ENCODE measurements at regions not wholly inside any gene's neighbourhood (a gene's known extent, or its start where the extent isn't known, plus 50 kb on each side); places are given as distances from the start of the nearest gene placed in this dataset.

DNA sequence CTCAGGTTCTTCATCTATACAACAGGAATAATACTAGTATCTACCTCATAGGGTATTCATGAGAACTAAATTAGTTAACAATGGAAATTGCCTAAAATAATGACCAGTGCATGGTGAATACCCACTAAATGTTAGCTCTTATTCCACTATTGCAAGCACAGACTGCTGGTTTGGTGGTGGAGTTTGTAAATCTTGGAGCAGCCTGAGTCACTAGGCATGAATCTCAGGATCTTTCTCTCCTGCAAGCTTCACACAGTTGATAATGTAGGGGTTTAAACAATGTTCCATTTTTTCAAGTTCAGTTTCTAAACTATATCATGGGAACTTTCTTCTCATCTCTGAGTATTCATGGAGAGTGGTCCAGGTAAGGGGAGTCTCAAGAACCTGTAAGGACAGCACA lies 84.0 kb downstream of the OSR1 start:
- TF ChIP-seq, protein P1, sequence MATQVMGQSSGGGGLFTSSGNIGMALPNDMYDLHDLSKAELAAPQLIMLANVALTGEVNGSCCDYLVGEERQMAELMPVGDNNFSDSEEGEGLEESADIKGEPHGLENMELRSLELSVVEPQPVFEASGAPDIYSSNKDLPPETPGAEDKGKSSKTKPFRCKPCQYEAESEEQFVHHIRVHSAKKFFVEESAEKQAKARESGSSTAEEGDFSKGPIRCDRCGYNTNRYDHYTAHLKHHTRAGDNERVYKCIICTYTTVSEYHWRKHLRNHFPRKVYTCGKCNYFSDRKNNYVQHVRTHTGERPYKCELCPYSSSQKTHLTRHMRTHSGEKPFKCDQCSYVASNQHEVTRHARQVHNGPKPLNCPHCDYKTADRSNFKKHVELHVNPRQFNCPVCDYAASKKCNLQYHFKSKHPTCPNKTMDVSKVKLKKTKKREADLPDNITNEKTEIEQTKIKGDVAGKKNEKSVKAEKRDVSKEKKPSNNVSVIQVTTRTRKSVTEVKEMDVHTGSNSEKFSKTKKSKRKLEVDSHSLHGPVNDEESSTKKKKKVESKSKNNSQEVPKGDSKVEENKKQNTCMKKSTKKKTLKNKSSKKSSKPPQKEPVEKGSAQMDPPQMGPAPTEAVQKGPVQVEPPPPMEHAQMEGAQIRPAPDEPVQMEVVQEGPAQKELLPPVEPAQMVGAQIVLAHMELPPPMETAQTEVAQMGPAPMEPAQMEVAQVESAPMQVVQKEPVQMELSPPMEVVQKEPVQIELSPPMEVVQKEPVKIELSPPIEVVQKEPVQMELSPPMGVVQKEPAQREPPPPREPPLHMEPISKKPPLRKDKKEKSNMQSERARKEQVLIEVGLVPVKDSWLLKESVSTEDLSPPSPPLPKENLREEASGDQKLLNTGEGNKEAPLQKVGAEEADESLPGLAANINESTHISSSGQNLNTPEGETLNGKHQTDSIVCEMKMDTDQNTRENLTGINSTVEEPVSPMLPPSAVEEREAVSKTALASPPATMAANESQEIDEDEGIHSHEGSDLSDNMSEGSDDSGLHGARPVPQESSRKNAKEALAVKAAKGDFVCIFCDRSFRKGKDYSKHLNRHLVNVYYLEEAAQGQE (IDR thresholded peaks at IDR 0.05; ENCODE audit: low read depth), result no peak
- TF ChIP-seq TAF1 (IDR thresholded peaks at IDR 0.05; ENCODE audit: low read depth) (no peak), CEBPB (IDR thresholded peaks at IDR 0.05) (no peak), FOXM1 (IDR thresholded peaks at IDR 0.05; ENCODE audit: borderline replicate concordance, low read depth) (no peak), ZBTB7A (IDR thresholded peaks at IDR 0.05; ENCODE audit: low read depth) (no peak), TEAD4 (IDR thresholded peaks at IDR 0.05) (no peak), RAD21 (IDR thresholded peaks at IDR 0.05; ENCODE audit: low read depth) (no peak), EGR1 (IDR thresholded peaks at IDR 0.05) (no peak), CREB1 (IDR thresholded peaks at IDR 0.05; ENCODE audit: low read depth) (no peak), YY1 (IDR thresholded peaks at IDR 0.05; ENCODE audit: low read depth) (no peak), EP300 (IDR thresholded peaks at IDR 0.05; ENCODE audit: borderline replicate concordance) (no peak)
- TF ChIP-seq, protein P2, sequence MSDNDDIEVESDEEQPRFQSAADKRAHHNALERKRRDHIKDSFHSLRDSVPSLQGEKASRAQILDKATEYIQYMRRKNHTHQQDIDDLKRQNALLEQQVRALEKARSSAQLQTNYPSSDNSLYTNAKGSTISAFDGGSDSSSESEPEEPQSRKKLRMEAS (IDR thresholded peaks at IDR 0.05), result no peak
